ENCODE measurements at regions not wholly inside any gene's neighbourhood (a gene's known extent, or its start where the extent isn't known, plus 50 kb on each side); places are given as distances from the start of the nearest gene placed in this dataset.

DNA sequence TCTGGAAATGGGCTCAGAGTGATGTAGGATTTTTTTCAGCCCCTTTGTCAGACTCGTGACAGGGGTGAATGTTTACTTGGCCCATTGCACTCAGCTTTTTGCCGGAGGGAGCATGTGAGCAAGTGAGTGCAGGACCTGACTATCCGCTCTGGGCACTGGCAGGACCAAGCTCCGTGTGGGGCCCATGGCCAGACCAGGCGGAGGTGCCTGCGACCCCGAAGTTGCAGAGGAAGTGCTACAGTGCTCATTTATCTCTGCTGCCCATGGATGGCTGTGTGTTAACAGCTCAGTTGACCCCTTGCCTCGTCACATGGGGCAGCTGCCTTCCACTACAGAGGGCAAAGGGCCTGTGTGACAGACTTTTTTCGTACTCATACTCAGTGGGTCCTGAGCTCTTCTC, 744.3 kb downstream of the IRX1 start:
- ChIA-PET CTCF (interaction anchor here (0.6 to 0.9 kb wide), 3 partner anchors 14 to 133 kb away, joined by 3 to 4 read pairs (median 3); no protein-coding TSS in a partner anchor), POLR2A (no interaction called here)
- Mint-ChIP-seq H3K4me3 (no peak overlapping the region), H3K4me1 (no peaks in the 10 kb centered on the region), H3K27ac (no peak overlapping the region), H3K36me3 (ENCODE audit: low read depth) (no peaks in the 10 kb centered on the region), H3K9me3 (ENCODE audit: low read depth) (no peaks in the 10 kb centered on the region), H3K27me3 (no peaks in the 10 kb centered on the region)
- intact Hi-C loops (cut with DNase I, micrococcal nuclease), result no loop called here
- ATAC-seq (no peak), DNase-seq (no peak)

DNA sequence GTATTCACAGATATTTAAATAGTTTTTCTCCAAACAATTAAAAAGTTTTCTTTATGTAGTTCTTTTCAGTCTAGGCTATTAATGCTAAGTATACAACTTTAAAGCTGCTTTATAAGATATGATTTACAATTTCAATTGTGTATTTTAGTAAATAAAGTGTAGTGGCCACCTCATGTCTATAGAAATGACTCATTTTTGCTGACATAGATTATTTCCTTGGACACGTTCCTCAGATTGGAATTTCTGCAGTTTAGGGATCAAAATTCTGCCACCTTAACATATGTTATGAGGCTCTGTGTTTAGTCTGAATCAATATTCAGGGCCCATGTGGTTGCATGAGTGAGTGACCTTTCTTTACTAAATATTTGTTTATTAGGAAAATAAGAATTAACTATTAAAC, 750.2 kb downstream of the IRX1 start:
- ChIA-PET POLR2A (no interaction called here), CTCF (no interaction called here)
- H3K27me3 Mint-ChIP-seq, result no peaks in the 10 kb centered on the region
- ATAC-seq (no peak), DNase-seq (no peak)
- no peak overlapping the region for H3K27ac Mint-ChIP-seq
- peaks cover 7% of the 10 kb centered on the region for H3K9me3 Mint-ChIP-seq (ENCODE audit: low read depth)
- H3K4me1 Mint-ChIP-seq, result no peaks in the 10 kb centered on the region
- intact Hi-C loops (cut with DNase I, micrococcal nuclease), result no loop called here
- no peak overlapping the region for H3K4me3 Mint-ChIP-seq
- no peaks in the 10 kb centered on the region for H3K36me3 Mint-ChIP-seq (ENCODE audit: low read depth)

DNA sequence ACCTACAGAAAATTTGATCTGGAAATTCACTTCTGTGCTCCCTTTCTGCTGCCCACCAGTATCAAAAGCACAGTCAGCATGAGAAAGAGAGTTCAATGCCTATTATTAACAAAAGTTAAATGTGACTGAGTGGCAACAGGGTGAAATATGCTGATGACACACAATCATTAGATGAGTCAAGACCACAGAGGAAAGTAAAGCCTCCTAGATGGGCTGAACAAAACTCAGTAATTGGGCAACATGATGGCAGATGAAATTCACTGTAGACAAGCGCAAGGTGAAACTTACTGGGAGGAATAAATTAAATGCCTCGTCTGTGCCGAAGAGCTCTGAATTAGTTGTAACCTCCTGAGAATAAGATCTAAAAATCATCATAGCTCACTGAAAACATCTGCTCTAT, 752.8 kb downstream of the IRX1 start:
- ChIA-PET POLR2A (no interaction called here), CTCF (no interaction called here)
- Mint-ChIP-seq H3K36me3 (ENCODE audit: low read depth) (no peaks in the 10 kb centered on the region), H3K9me3 (ENCODE audit: low read depth) (peaks cover 12% of the 10 kb centered on the region), H3K4me1 (no peaks in the 10 kb centered on the region), H3K27me3 (no peaks in the 10 kb centered on the region), H3K27ac (no peak overlapping the region), H3K4me3 (no peak overlapping the region)
- intact Hi-C loops (cut with DNase I, micrococcal nuclease), result no loop called here
- DNase-seq (no peak), ATAC-seq (no peak)

DNA sequence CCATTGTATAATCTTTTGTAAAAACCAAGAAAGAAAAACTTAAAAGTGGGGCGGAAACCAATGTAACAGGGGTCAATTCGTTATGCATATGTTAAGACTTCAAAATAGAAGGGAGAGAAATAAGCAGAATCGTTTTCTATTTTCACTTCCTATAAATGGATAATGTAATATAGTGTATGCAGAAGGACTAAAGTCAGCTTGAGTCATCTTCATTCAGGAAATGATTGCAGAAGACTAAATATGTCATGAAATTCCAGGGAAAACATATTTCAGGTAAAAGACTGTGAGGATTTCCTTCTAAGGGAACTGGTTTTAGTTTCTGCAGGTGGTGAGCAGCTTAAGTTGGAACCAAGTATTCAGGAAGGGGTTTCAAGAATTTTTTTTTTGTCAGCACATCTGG, 753.3 kb downstream of the IRX1 start:
- ChIA-PET CTCF (no interaction called here), POLR2A (no interaction called here)
- intact Hi-C loops (cut with DNase I, micrococcal nuclease), result no loop called here
- ATAC-seq (no peak), DNase-seq (no peak)
- Mint-ChIP-seq H3K36me3 (ENCODE audit: low read depth) (no peaks in the 10 kb centered on the region), H3K27me3 (no peaks in the 10 kb centered on the region), H3K9me3 (ENCODE audit: low read depth) (peaks cover 12% of the 10 kb centered on the region), H3K27ac (no peak overlapping the region), H3K4me3 (no peak overlapping the region), H3K4me1 (no peaks in the 10 kb centered on the region)

DNA sequence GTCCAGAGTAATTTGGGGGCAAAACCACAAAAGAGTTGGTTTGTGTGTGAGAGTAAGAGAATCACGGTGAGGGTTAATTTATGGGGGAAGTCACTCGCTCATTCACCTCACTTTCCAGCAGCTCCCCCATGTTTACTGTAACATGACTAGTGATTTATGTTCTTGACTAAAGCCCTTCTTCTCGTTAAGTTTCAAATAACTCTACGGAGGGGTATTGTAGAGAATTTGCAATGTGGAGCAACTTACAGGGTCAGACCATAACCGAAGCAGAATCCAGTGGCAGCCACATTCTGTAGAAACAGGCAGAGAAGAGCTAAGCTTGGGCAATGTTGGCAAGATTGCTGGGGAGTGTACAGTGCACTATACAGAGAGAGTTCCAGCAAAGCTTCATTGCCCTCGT, 760.6 kb downstream of the IRX1 start:
- DNase-seq, result no peak
- H3K27me3 Mint-ChIP-seq, result no peaks in the 10 kb centered on the region
- intact Hi-C loops (cut with DNase I, micrococcal nuclease), result no loop called here
- no peaks in the 10 kb centered on the region for H3K4me1 Mint-ChIP-seq
- H3K9me3 Mint-ChIP-seq (ENCODE audit: low read depth), result peaks cover 11% of the 10 kb centered on the region
- H3K27ac Mint-ChIP-seq, result no peak overlapping the region
- no peak for ATAC-seq
- no peak overlapping the region for H3K4me3 Mint-ChIP-seq
- ChIA-PET POLR2A (no interaction called here), CTCF (no interaction called here)
- H3K36me3 Mint-ChIP-seq (ENCODE audit: low read depth), result no peaks in the 10 kb centered on the region

DNA sequence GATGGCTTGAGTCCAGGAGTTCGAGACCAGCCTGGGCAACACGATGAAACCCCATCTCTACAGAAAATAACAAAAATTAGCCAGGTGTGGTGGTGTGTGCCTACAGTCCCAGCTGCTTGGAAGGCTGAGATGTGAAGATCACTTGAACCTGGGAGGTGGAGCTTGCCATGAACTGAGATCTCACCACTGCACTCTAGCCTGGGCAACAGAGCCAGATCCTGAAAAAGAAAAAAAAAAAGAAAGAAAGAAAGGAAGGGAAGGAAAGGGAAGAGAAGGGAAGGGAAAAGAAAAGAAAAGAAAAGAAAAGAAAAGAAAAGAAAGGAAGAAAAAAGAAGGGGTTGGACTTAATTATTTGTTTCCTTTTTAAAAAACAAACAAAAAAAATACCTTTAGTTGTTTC, 764.2 kb downstream of the IRX1 start:
- no peak overlapping the region for H3K4me3 Mint-ChIP-seq
- ATAC-seq, result no peak
- intact Hi-C loops (cut with DNase I, micrococcal nuclease), result no loop called here
- CTCF ChIA-PET, result no interaction called here
- no peak overlapping the region for H3K27ac Mint-ChIP-seq
- H3K9me3 Mint-ChIP-seq (ENCODE audit: low read depth), result peaks cover 4% of the 10 kb centered on the region
- H3K27me3 Mint-ChIP-seq, result no peaks in the 10 kb centered on the region
- POLR2A ChIA-PET, result no interaction called here
- no peaks in the 10 kb centered on the region for H3K4me1 Mint-ChIP-seq
- no peak for DNase-seq
- no peaks in the 10 kb centered on the region for H3K36me3 Mint-ChIP-seq (ENCODE audit: low read depth)

DNA sequence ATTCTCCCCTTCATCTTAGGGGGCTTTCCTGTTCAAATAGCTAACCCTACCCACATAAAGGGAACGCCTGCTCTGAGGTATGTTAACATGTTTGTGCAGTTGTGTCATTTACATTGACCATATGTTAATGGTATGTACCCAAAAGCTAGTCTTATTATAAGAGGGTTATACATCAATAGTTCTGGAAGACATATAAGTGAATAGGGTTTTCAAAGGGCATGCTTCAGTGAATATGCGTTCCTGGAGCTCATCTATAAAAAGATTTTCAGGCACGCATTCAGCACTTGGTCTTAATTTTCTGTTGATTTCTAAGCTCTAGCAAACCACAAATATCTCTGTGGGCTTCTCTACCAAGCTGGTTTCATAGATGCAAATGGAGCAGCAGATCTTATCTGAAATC, 766.1 kb downstream of the IRX1 start:
- DNase-seq, result no peak
- ChIA-PET POLR2A (no interaction called here), CTCF (no interaction called here)
- no peak overlapping the region for H3K27ac Mint-ChIP-seq
- no peaks in the 10 kb centered on the region for H3K36me3 Mint-ChIP-seq (ENCODE audit: low read depth)
- peaks cover 6% of the 10 kb centered on the region for H3K9me3 Mint-ChIP-seq (ENCODE audit: low read depth)
- intact Hi-C loops (cut with DNase I, micrococcal nuclease), result no loop called here
- H3K4me1 Mint-ChIP-seq, result no peaks in the 10 kb centered on the region
- no peak for ATAC-seq
- H3K27me3 Mint-ChIP-seq, result no peaks in the 10 kb centered on the region
- H3K4me3 Mint-ChIP-seq, result no peak overlapping the region

DNA sequence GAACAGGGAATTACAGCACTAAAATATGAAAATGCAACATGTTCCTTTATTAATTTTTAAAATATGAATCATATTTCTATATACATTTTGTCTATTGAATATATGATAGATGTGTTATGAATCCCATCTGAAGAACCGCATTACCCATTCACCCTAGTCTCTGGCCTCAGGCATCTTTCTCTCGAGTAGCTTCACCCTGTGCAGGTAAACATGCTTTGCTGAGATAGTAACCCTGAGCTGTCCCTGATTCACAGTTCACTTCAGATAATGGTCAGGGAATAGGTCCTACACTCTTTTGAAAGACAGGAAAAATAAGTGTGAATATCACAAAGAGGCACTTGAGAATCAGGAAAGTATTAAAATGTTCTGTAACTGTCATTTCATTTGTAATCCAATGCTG, 766.8 kb downstream of the IRX1 start:
- Mint-ChIP-seq H3K27ac (no peak overlapping the region), H3K27me3 (no peaks in the 10 kb centered on the region), H3K4me1 (no peaks in the 10 kb centered on the region), H3K9me3 (ENCODE audit: low read depth) (peaks cover 6% of the 10 kb centered on the region), H3K36me3 (ENCODE audit: low read depth) (no peaks in the 10 kb centered on the region), H3K4me3 (no peak overlapping the region)
- POLR2A ChIA-PET, result no interaction called here
- intact Hi-C loops (cut with DNase I, micrococcal nuclease), result no loop called here
- ATAC-seq, result no peak
- no peak for DNase-seq
- CTCF ChIA-PET, result no interaction called here

DNA sequence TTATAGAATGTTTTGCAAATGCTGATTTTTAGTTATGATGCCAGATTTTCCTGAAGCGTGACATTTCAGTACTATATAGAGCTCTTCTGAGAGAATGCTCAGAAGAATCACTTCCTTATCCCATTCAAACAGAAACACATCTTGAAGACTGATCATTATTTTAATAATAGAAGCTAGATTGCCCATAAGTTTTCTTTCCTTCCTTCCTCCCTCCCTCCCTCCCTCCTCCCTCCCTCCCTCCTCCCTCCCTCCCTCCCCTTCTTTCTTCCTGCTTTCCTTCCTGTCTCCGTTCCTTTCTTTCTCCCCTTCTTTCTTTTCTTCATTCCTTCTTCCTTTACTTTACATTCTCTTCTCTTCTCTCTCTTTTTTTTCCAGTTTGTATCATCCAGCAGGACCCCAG, 767.4 kb downstream of the IRX1 start:
- H3K4me3 Mint-ChIP-seq, result no peak overlapping the region
- intact Hi-C loops (cut with DNase I, micrococcal nuclease), result no loop called here
- H3K27me3 Mint-ChIP-seq, result no peaks in the 10 kb centered on the region
- DNase-seq, result no peak
- peaks cover 6% of the 10 kb centered on the region for H3K9me3 Mint-ChIP-seq (ENCODE audit: low read depth)
- H3K27ac Mint-ChIP-seq, result no peak overlapping the region
- no peaks in the 10 kb centered on the region for H3K36me3 Mint-ChIP-seq (ENCODE audit: low read depth)
- POLR2A ChIA-PET, result no interaction called here
- CTCF ChIA-PET, result no interaction called here
- no peak for ATAC-seq
- H3K4me1 Mint-ChIP-seq, result no peaks in the 10 kb centered on the region

DNA sequence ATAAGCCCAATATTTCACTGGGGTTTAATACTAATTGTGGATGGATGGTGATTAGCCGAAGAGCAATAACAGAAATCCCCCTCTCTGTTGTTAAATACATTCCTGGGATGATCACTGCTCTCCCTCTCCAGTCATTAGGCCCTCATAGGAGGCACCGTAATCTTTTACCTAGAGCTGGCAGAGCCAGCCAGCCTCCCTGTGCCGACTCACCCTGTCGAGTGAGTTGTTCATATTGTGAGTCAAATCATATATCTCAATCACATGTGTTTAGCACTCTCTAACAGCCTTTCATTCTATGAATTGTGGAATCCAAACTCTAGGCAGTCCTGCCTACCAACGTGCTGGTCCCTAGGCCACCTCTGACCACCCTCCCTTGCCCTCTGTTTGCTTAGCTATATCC, 771.0 kb downstream of the IRX1 start:
- H3K27me3 Mint-ChIP-seq, result no peaks in the 10 kb centered on the region
- no peak overlapping the region for H3K4me3 Mint-ChIP-seq
- H3K9me3 Mint-ChIP-seq (ENCODE audit: low read depth), result peaks cover 3% of the 10 kb centered on the region
- no peaks in the 10 kb centered on the region for H3K4me1 Mint-ChIP-seq
- no peak overlapping the region for H3K27ac Mint-ChIP-seq
- POLR2A ChIA-PET, result no interaction called here
- CTCF ChIA-PET, result no interaction called here
- intact Hi-C loops (cut with DNase I, micrococcal nuclease), result no loop called here
- DNase-seq, result no peak
- ATAC-seq, result no peak
- H3K36me3 Mint-ChIP-seq (ENCODE audit: low read depth), result no peaks in the 10 kb centered on the region

DNA sequence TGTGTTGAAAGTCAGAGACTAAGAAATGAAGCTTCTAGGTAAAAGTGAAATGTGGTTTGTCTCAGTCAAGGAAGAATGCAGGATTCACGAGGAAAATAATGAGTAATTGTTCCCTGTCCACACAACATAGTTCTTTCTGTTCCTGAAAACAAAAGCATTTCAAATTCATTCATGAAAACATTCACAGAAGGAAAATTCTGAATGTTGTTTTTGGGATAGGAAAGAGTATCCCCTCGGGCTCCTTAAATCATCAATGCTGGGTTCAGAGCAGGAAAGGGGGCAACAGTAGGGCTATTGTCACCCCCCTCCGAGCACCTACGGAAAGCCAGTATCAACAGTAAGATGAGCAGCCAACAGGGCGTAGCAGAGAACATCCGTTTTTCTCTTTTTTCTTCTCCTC, 769.9 kb upstream of the ADAMTS16 start:
- ChIA-PET POLR2A (no interaction called here), CTCF (no interaction called here)
- Mint-ChIP-seq H3K27ac (no peak overlapping the region), H3K9me3 (ENCODE audit: low read depth) (peaks cover 2% of the 10 kb centered on the region), H3K36me3 (ENCODE audit: low read depth) (no peaks in the 10 kb centered on the region), H3K4me3 (no peak overlapping the region), H3K4me1 (no peaks in the 10 kb centered on the region), H3K27me3 (no peaks in the 10 kb centered on the region)
- DNase-seq, result no peak
- intact Hi-C loops (cut with DNase I, micrococcal nuclease), result no loop called here
- no peak for ATAC-seq

DNA sequence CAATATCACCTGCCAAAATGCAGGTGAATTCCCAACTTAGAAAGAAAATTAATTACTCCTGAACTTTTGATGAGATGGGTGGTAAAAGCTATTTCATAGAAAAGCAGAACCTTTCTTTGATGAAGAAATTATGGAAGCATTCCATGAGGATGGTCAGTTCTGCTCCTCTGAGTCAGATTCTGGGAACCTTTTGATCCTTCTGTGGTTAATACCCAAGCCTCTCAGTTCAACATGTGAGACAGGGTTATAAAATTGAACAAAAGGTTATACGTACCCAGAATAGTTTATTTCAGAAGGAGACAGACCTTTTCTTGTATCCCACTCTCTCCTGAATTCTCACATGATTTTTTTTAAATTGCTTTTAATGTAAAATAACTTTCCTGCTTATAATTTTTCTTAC, 767.6 kb upstream of the ADAMTS16 start:
- no peak for ATAC-seq
- Mint-ChIP-seq H3K27me3 (no peaks in the 10 kb centered on the region), H3K36me3 (ENCODE audit: low read depth) (no peaks in the 10 kb centered on the region), H3K9me3 (ENCODE audit: low read depth) (peaks cover 5% of the 10 kb centered on the region), H3K4me3 (no peak overlapping the region), H3K27ac (no peak overlapping the region), H3K4me1 (no peaks in the 10 kb centered on the region)
- intact Hi-C loops (cut with DNase I, micrococcal nuclease), result no loop called here
- DNase-seq, result no peak
- ChIA-PET CTCF (no interaction called here), POLR2A (no interaction called here)

DNA sequence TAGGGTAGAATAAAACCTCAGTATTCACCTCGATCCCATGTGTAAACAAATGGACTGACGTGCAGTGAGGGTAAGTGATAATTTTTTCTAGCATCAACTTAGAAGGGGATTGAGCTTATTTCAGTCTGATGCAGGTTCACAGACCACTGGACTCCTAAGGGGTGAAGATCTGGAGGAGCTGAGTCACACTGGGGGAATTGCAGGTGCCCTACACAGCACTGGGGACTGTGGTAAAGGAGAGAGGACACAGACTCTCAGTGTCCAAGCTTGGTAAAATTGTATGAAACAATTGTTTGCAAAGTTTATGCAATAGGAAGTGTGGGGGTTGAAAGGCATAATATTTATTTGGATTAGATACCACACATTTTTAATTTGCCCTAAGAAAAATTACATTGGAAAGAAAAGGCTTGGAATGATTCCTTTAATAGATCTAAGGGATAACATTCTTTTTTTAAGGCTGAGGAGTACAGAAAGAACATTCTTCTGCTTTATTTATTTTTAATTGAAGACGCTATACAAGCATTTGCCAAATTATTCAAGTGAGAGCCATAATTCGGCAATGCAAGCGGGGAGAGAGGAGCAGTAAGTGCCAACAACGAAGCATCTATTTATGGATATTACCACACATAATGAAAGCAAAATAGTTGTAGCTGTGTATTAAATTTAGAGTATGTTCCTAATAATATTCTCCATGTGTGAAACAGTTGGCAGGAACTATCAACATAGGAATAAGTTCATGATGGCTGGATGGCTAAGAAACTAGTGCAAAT, 766.9 kb upstream of the ADAMTS16 start:
- no peak for ATAC-seq
- no peak for DNase-seq
- no peaks in the 10 kb centered on the region for H3K36me3 Mint-ChIP-seq (ENCODE audit: low read depth)
- no peaks in the 10 kb centered on the region for H3K4me1 Mint-ChIP-seq
- H3K9me3 Mint-ChIP-seq (ENCODE audit: low read depth), result peaks cover 5% of the 10 kb centered on the region
- H3K27me3 Mint-ChIP-seq, result no peaks in the 10 kb centered on the region
- no peak overlapping the region for H3K4me3 Mint-ChIP-seq
- no peak overlapping the region for H3K27ac Mint-ChIP-seq
- ChIA-PET CTCF (no interaction called here), POLR2A (no interaction called here)
- intact Hi-C loops (cut with DNase I, micrococcal nuclease), result no loop called here

All from activated CD4-positive, alpha-beta T cell treated with anti-CD3 and anti-CD28 coated beads for 36 hours (primary cell).